Activated naive CD4-positive, alpha-beta T cell treated with anti-CD3 and anti-CD28 coated beads, Interleukin-2, amount 10 ng/mL, durations not matched to agents 7 days and 5 days (primary cell): ENCODE measurements at regions not wholly inside any gene's neighbourhood (a gene's known extent, or its start where the extent isn't known, plus 50 kb on each side); places are given as distances from the start of the nearest gene placed in this dataset.

Experiments
- CTCF ChIA-PET: fragments of 350-600 bp; sonication (Branson Sonifier 250); formaldehyde crosslinking; loops from one replicate; lab custom pipeline; 2021; ENCODE audit warnings: antibody characterized with exemption; lab: Charles Lee
- DNase-seq: peaks from one replicate; pipeline ENCODE4 v3.0.0-alpha.2; 2020
- H3K27ac Mint-ChIP-seq: one replicate; pipeline ENCODE4 v1.8.0; 2021; ENCODE audit warnings: mild to moderate bottlenecking, moderate library complexity, mixed read lengths
- H3K27me3 Mint-ChIP-seq: one replicate; pipeline ENCODE4 v1.8.0; 2021; ENCODE audit warnings: mild to moderate bottlenecking, mixed read lengths
- H3K36me3 Mint-ChIP-seq: one replicate; pipeline ENCODE4 v1.8.0; 2021; ENCODE audit warnings: mixed read lengths
- H3K4me1 Mint-ChIP-seq: one replicate; pipeline ENCODE4 v1.8.0; 2021; ENCODE audit warnings: mixed read lengths
- H3K4me3 Mint-ChIP-seq: one replicate; pipeline ENCODE4 v1.8.0; 2021; ENCODE audit warnings: mild to moderate bottlenecking, moderate library complexity, mixed read lengths
- H3K9me3 Mint-ChIP-seq: one replicate; pipeline ENCODE4 v1.8.0; 2021; ENCODE audit warnings: mixed read lengths

DNA sequence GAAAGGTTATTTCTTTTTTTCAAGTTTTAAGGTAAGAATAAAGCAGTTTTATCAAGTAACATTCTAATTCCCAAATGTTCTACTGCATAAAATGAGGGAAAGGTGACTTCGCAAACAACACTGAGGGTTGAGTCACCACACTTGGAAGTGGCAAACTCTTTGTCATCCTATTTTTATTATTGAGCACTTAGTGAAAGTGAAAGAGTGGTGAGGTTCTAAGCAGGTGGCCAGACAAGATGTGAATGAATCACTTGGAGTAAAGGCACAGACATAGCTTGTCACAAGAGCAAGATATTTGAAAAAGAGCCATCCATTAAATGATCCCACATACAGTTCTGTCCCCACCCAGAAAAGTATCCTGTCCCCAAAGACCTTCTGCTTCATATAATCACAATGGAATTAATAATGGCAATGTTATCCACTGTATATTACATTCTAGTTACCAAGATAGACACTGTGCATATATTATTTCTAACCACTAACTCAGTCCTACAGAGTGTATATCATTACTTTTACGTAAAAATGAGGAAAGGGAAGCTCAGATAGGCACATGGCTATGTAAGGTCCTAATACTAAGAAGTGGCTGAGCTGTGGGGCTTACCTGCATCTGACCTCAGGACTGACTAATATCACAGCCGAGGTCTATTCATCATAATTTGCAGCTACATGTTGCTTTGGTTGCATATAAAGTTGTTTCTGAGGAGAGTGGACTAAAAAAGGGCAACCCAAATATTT lies 730.4 kb upstream of the MEF2C start:
- no peak for DNase-seq
- H3K4me1 Mint-ChIP-seq, result no peaks in the 10 kb centered on the region
- H3K4me3 Mint-ChIP-seq, result no peak overlapping the region
- H3K27me3 Mint-ChIP-seq, result no peaks in the 10 kb centered on the region
- H3K36me3 Mint-ChIP-seq, result no peaks in the 10 kb centered on the region
- CTCF ChIA-PET, result no interaction called here
- H3K9me3 Mint-ChIP-seq, result no peaks in the 10 kb centered on the region
- no peak overlapping the region for H3K27ac Mint-ChIP-seq

DNA sequence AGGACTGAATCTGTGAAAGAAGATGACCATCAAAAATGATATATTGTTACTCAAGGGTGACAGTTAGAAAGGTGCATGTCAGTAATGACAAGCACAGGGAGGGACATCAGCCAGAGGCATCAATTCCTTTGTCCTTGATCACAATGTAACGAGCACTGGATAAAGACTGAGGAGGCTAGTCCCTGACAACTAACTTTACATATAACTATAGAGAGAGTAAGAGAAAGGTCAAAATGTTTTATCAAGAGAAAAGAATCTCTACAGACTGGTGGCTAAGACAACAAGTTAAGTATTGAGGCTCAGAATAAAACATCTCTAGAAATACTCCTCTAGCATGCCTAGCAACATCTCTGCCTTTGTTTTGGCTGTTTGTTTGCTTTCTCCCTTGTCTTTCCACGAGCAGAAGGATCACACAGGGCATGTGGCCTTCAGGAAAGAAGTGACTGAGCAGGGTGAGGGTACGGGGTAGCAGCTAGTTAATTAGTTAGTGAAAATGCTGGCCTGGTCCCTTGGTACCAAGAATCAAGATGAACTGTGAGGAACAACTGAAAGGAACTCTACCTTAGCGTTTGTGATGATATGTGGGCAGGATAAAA lies 724.1 kb upstream of the MEF2C start:
- no peaks in the 10 kb centered on the region for H3K4me1 Mint-ChIP-seq
- CTCF ChIA-PET, result no interaction called here
- H3K27ac Mint-ChIP-seq, result no peak overlapping the region
- no peak overlapping the region for H3K4me3 Mint-ChIP-seq
- H3K36me3 Mint-ChIP-seq, result no peaks in the 10 kb centered on the region
- H3K9me3 Mint-ChIP-seq, result peaks cover 2% of the 10 kb centered on the region
- H3K27me3 Mint-ChIP-seq, result no peaks in the 10 kb centered on the region
- DNase-seq, result no peak

DNA sequence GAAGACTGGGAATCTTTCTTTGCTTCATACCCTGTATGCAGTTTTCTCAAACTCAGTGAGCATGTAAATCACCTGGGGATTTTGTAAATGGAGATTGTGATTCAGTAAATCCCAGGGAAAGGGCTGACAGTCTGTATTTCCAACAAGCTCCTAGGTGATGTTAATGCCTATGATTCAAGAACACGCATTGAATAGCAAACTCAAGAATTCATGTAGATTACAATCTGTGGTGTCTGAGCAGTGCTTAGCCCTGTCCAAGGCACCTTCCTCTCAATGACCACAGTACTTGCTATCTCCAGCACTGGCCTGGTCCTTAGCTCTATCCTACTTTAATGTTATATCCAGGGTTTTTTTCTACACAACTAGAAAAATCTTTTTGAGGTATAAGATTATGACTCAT lies 721.4 kb upstream of the MEF2C start:
- H3K27ac Mint-ChIP-seq, result no peak overlapping the region
- peaks cover 2% of the 10 kb centered on the region for H3K9me3 Mint-ChIP-seq
- CTCF ChIA-PET, result no interaction called here
- no peak for DNase-seq
- H3K27me3 Mint-ChIP-seq, result no peaks in the 10 kb centered on the region
- H3K4me3 Mint-ChIP-seq, result no peak overlapping the region
- H3K4me1 Mint-ChIP-seq, result no peaks in the 10 kb centered on the region
- H3K36me3 Mint-ChIP-seq, result no peaks in the 10 kb centered on the region

DNA sequence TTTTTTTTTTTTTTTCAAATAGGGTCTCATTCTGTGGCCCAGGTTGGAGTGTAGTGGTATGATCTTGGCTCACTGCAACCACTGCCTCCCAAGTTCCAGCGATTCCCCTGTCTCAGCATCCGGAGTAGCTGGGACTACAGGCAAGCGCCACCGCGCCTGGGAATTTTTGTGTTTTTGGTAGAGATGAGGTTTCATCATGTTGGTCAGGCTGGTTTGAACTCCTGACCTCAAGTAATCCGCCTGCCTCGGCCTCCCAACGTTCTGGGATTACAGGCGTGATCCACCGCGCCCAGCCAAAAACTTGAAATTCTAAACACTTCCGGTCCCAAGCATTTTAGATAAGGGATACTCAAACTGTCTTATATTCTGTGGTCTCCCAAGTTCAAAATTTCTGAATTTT lies 718.9 kb upstream of the MEF2C start:
- Mint-ChIP-seq H3K36me3 (no peaks in the 10 kb centered on the region), H3K27me3 (no peaks in the 10 kb centered on the region), H3K27ac (no peak overlapping the region), H3K4me3 (no peak overlapping the region), H3K9me3 (peaks cover 2% of the 10 kb centered on the region), H3K4me1 (no peaks in the 10 kb centered on the region)
- no peak for DNase-seq
- CTCF ChIA-PET, result no interaction called here

DNA sequence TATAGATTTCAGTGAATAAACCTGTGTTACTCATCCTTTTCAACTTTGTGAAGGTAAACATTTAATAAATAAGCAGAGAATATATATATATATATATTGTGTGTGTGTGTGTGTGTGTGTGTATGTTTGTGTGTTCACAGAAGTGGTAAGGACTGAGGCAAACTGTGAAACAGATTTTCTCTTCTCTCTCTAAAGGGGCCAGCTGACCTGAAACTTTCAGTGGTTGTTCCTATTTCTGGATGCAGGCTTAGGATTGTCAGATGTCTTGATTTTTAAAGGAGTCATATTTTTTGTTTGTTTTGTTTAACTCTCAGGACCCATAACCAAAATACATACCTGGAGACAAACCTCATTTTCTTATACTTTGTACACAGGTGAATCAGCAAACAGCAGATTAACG lies 714.9 kb upstream of the MEF2C start:
- H3K4me1 Mint-ChIP-seq, result no peaks in the 10 kb centered on the region
- DNase-seq, result no peak
- no peak overlapping the region for H3K27ac Mint-ChIP-seq

DNA sequence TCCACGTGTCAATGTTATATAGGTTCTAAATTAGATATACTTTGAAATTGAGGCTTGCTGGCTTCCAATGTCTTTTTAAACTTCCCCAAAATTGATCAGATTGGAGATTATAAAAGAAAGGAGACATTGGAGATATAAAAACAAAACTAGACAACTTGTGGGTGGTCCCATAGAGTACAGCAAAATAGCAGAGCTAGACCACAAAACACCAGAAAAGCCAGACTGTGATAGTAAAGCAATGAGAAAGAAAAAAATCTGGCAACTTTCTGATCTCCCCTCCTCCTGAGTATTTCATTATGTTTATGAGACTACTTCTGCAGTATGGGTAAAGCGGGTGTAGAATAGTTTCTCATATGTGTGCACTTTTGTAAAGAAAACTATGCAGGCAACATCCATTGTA lies 713.8 kb upstream of the MEF2C start:
- H3K9me3 Mint-ChIP-seq, result no peaks in the 10 kb centered on the region
- H3K36me3 Mint-ChIP-seq, result no peaks in the 10 kb centered on the region
- no peaks in the 10 kb centered on the region for H3K27me3 Mint-ChIP-seq
- no peaks in the 10 kb centered on the region for H3K4me1 Mint-ChIP-seq
- no peak for DNase-seq
- no peak overlapping the region for H3K4me3 Mint-ChIP-seq
- no peak overlapping the region for H3K27ac Mint-ChIP-seq
- CTCF ChIA-PET, result no interaction called here

More for the DNA sequence above, 714.9 kb upstream of the MEF2C start:
- CTCF ChIA-PET, result interaction anchor here (0.6 kb wide), 1 partner anchor 501 kb away, joined by 3 read pairs; no protein-coding TSS in a partner anchor
- Mint-ChIP-seq H3K36me3 (no peaks in the 10 kb centered on the region), H3K4me3 (no peak overlapping the region), H3K27me3 (no peaks in the 10 kb centered on the region), H3K9me3 (no peaks in the 10 kb centered on the region)

DNA sequence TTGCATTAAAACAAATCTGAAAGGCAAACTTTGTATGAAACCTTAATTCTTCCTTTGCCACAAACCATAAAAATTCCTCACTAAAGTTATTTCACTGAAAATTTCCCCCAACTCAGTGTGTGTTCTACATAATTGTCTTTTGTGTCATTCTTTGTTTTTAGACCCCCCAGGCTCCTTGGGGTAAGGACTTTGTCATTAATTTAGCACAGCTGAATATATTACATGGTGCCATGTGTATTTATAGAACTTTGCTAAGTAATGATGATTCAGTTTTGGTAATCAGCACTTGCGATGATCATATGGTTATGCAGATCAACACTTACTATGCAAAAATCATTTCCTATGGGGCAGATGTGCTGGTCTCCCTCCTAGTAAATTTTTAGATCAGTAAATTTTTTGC lies 712.1 kb upstream of the MEF2C start:
- H3K4me3 Mint-ChIP-seq, result no peak overlapping the region
- no peak overlapping the region for H3K27ac Mint-ChIP-seq
- H3K27me3 Mint-ChIP-seq, result no peaks in the 10 kb centered on the region
- CTCF ChIA-PET, result no interaction called here
- H3K4me1 Mint-ChIP-seq, result no peaks in the 10 kb centered on the region
- H3K9me3 Mint-ChIP-seq, result no peaks in the 10 kb centered on the region
- no peaks in the 10 kb centered on the region for H3K36me3 Mint-ChIP-seq
- no peak for DNase-seq

DNA sequence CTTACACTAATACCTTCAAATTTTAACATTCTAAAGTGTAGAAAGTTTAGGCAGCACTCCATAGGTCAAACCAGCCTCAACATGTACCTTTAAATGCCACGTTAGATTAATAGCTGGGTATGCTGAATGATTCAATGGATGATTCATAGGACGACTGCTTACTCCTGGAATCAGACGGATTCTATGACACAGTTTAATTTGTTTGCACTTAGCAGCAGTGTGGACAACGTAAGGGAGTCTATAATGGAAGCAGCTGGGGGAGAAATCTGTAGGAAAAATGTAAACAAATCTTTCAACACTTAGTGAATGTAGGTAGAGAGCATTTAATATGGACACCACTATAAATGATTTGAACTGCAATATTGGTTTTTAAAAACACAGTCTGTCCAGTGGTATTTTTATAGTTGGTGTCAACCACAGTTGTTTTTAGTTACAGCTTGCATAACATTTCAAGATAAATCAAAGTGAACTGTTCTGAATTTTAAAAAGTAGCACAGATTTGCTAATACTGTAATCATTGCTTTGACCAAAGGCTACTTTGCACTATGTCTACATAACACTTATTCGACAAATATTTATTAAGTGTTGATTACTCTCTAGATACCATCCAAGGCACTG lies 701.5 kb upstream of the MEF2C start:
- CTCF ChIA-PET, result no interaction called here
- Mint-ChIP-seq H3K9me3 (no peaks in the 10 kb centered on the region), H3K27ac (no peak overlapping the region), H3K36me3 (no peaks in the 10 kb centered on the region), H3K27me3 (no peaks in the 10 kb centered on the region), H3K4me3 (no peak overlapping the region), H3K4me1 (no peaks in the 10 kb centered on the region)
- DNase-seq, result no peak

DNA sequence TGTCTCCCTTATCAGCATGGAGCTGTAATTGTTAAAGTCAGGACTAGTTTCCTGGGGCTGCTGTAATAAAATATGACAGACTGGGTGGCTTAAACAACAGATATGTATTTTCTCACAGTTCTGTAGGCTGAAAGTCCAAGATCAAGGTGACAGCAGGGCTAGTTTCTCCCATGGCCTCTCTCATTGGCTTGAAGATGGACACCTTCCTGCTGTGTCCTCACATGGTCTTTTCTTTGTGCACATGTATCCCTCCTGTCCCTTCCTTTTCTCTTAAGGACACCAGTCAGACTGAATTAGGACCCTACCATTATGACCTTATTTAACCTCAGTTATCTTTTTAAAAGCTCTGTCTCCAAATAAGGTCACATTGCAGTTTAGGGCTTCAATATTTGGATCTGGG lies 700.5 kb upstream of the MEF2C start:
- Mint-ChIP-seq H3K4me1 (no peaks in the 10 kb centered on the region), H3K27ac (no peak overlapping the region)

DNA sequence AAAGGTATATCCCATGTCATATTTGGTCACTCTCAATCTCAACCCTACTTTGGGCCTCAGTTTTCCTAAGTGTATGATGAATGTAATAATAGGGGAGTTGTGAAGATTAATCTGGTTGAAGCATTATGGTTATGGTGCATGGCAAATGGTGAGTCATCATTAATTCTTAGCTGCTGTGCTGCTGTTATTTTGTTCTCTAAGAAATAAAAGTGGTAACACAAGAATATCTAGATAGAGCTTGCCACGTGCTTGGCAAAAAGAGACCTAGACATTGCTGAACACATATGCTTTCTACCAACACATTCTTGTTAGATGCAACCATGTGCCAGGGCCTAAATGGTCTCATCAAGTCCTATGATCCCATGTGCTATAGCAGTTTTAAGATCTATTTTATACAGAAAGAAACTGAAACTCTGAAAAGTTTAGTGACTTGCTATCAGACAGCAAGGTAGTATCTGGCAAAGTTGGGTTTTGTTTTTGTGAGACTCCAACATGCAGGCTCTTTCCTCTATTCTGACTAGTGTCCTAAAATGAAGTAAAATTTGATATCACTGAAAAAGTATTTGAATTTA lies 699.9 kb upstream of the MEF2C start:
- CTCF ChIA-PET, result no interaction called here
- Mint-ChIP-seq H3K9me3 (no peaks in the 10 kb centered on the region), H3K27ac (no peak overlapping the region), H3K4me1 (no peaks in the 10 kb centered on the region), H3K36me3 (no peaks in the 10 kb centered on the region), H3K27me3 (no peaks in the 10 kb centered on the region), H3K4me3 (no peak overlapping the region)
- no peak for DNase-seq

More for the DNA sequence above, 700.5 kb upstream of the MEF2C start:
- no peak for DNase-seq
- Mint-ChIP-seq H3K36me3 (no peaks in the 10 kb centered on the region), H3K4me3 (no peak overlapping the region), H3K9me3 (no peaks in the 10 kb centered on the region), H3K27me3 (no peaks in the 10 kb centered on the region)
- CTCF ChIA-PET, result no interaction called here

DNA sequence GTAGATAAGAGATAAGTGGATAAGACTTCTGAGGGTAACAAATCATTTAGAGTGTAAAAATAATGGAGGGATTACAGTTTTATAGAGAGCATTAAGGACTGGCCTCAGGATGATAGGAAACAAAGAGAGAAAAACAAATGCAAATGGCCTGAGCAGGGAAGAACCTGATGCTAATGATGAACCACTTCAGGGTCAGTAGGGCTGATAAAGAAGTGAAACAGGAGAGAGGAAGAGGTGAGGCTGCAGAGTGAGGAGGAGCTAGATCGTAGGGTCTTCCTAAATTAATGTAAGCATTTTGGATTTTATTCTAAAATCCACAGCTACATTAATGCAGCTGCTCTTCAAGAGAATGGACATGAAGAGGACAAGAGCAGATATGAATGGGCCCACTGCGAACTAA lies 698.0 kb upstream of the MEF2C start:
- CTCF ChIA-PET, result no interaction called here
- Mint-ChIP-seq H3K4me1 (no peaks in the 10 kb centered on the region), H3K27me3 (no peaks in the 10 kb centered on the region), H3K36me3 (no peaks in the 10 kb centered on the region), H3K9me3 (no peaks in the 10 kb centered on the region), H3K27ac (no peak overlapping the region), H3K4me3 (no peak overlapping the region)
- DNase-seq, result no peak

DNA sequence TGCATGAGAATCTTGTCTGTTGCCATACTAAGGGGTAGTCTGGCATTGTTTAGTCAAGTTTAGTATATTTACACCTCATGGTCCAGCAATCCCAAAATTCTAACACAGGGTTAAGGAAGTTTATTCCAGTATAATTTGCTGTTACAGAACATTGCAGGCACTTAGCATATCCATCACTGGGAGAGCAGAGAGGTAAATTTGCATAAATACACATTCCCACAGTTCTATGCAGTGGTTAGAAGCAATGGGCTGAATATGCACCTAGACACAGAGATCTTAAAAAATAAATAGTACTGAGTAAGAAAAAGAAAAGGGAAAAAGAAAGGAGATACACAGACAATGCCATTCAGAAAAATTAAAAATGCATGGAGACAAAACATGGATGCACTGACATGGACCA lies 692.3 kb upstream of the MEF2C start:
- Mint-ChIP-seq H3K27ac (no peak overlapping the region), H3K4me1 (no peaks in the 10 kb centered on the region), H3K9me3 (no peaks in the 10 kb centered on the region), H3K27me3 (no peaks in the 10 kb centered on the region), H3K36me3 (no peaks in the 10 kb centered on the region), H3K4me3 (no peak overlapping the region)
- no peak for DNase-seq
- CTCF ChIA-PET, result no interaction called here

DNA sequence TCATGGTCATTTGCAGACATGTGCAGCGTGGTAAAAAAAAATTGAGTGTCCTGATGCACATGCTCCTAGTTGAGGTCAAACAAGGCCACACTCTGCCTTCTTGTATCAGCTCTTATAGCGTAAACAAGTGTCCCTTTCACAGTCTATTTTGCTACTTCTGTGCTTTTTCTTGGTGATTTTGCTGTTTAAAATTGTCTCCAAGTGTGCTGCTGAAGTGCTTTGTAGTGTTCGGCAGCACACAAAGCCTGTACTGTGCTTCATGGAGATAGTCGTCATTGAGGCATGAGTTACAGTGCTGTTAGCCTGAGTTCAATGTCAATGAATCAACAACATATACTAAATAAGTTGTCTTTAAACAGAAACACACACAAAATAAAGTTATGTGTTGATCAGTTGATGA lies 690.4 kb upstream of the MEF2C start:
- no peak overlapping the region for H3K27ac Mint-ChIP-seq
- no peak for DNase-seq
- H3K4me3 Mint-ChIP-seq, result no peak overlapping the region
- CTCF ChIA-PET, result no interaction called here
- H3K36me3 Mint-ChIP-seq, result no peaks in the 10 kb centered on the region
- H3K9me3 Mint-ChIP-seq, result no peaks in the 10 kb centered on the region
- H3K4me1 Mint-ChIP-seq, result no peaks in the 10 kb centered on the region
- no peaks in the 10 kb centered on the region for H3K27me3 Mint-ChIP-seq

DNA sequence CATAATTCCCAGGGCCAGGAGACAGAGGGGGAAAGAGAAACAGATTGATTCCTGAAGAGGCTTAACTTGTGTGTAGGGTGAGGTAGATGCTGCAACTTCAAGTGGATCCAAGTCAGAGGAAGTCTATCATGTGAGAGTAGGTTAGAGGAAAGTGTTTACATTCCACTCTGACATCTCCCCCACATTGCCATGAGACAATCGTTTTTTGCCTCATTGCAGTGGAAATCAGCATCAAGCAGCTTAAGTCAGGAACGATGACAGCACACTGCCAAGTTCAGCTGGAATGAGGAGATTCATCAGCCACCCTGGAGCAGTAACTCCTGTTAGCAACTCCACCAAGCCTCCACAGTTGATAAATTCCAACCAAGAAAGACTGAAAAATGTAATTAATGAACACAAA lies 689.7 kb upstream of the MEF2C start:
- Mint-ChIP-seq H3K27me3 (no peaks in the 10 kb centered on the region), H3K9me3 (no peaks in the 10 kb centered on the region), H3K4me3 (no peak overlapping the region), H3K36me3 (no peaks in the 10 kb centered on the region), H3K4me1 (no peaks in the 10 kb centered on the region), H3K27ac (no peak overlapping the region)
- CTCF ChIA-PET, result no interaction called here
- no peak for DNase-seq

DNA sequence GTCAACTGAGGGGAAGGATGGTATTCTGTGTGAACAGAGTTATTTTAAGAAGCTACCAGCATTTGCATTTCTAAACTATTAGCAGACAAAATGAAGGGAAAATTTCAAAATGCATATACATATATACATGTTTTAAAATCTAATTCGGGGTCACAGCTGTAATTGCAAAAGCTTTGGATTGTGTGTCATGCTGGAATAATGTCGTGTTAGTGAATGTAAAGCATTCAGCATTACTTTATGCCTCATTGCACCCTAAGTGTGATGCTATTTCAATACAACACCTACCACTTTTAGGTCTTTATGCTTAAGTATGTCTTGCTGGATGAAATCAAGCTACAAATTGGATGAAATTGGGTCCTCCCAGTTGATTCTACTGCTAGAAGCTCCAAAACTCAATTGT lies 687.6 kb upstream of the MEF2C start:
- CTCF ChIA-PET, result no interaction called here
- Mint-ChIP-seq H3K27ac (no peak overlapping the region), H3K27me3 (no peaks in the 10 kb centered on the region), H3K4me3 (no peak overlapping the region), H3K36me3 (no peaks in the 10 kb centered on the region), H3K9me3 (no peaks in the 10 kb centered on the region), H3K4me1 (no peaks in the 10 kb centered on the region)
- no peak for DNase-seq
